A673 (cell line): ENCODE measurements at regions not wholly inside any gene's neighbourhood (a gene's known extent, or its start where the extent isn't known, plus 50 kb on each side); places are given as distances from the start of the nearest gene placed in this dataset.
"Not testable (repeated sequence)": the region's sequence is repeated elsewhere in the genome, so short reads cannot be mapped to it uniquely, and the experiment has no call there.

ENCODE experiments used
- CTCF ChIP-seq: fragments of 300-800, 200-600 bp; sonication (generic); conservative IDR thresholded peaks from 2 replicates; pipeline ENCODE4 v1.5.1; 2017; ENCODE audit warnings: low read depth, mild to moderate bottlenecking, antibody characterized with exemption, low read length, moderate library complexity, mixed read lengths
- EZH2 ChIP-seq: fragments of 200-600 bp; sonication (generic); IDR thresholded peaks from 2 replicates; pipeline ENCODE4 v1.6.1; 2017; ENCODE audit warnings: borderline replicate concordance, low read depth, mild to moderate bottlenecking, mixed read lengths, antibody characterized with exemption, low read length; ENCODE audit not compliant: poor library complexity, severe bottlenecking

GRCh38 chr7:108657140-108657726 lies 87.6 kb downstream of the DNAJB9 start:
- not testable (repeated sequence) for TF ChIP-seq CTCF, EZH2
